ENCODE measurements at regions not wholly inside any gene's neighbourhood (a gene's known extent, or its start where the extent isn't known, plus 50 kb on each side); places are given as distances from the start of the nearest gene placed in this dataset.

GRCh38 chr14:42335918-42336317, 729.2 kb downstream of the LRFN5 start:
- TF ChIP-seq CTCF (IDR thresholded peaks at IDR 0.05) = no peak
- TF ChIP-seq POLR2A (IDR thresholded peaks at IDR 0.05) = no peak

All from thyroid gland (tissue), 4 donors.